ENCODE measurements at regions not wholly inside any gene's neighbourhood (a gene's known extent, or its start where the extent isn't known, plus 50 kb on each side); places are given as distances from the start of the nearest gene placed in this dataset.

- TF ChIP-seq, protein P1, sequence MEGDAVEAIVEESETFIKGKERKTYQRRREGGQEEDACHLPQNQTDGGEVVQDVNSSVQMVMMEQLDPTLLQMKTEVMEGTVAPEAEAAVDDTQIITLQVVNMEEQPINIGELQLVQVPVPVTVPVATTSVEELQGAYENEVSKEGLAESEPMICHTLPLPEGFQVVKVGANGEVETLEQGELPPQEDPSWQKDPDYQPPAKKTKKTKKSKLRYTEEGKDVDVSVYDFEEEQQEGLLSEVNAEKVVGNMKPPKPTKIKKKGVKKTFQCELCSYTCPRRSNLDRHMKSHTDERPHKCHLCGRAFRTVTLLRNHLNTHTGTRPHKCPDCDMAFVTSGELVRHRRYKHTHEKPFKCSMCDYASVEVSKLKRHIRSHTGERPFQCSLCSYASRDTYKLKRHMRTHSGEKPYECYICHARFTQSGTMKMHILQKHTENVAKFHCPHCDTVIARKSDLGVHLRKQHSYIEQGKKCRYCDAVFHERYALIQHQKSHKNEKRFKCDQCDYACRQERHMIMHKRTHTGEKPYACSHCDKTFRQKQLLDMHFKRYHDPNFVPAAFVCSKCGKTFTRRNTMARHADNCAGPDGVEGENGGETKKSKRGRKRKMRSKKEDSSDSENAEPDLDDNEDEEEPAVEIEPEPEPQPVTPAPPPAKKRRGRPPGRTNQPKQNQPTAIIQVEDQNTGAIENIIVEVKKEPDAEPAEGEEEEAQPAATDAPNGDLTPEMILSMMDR (IDR thresholded peaks at IDR 0.05) = peak in 1 of 2 donors; percentile 58
- H3K36me3 ChIP-seq = no peaks in the 10 kb centered on the region
- no peaks in the 10 kb centered on the region for H3K9me3 ChIP-seq
- no peak overlapping the region for H3K4me3 ChIP-seq
- peak overlapping the region; percentile 53 to 64 for H3K27ac ChIP-seq
- peaks cover 0 to 29% of the 10 kb centered on the region in 2 donors for H3K4me1 ChIP-seq
- no peaks in the 10 kb centered on the region for H3K27me3 ChIP-seq
- DNase-seq (ENCODE audit: low spot score) = no peak
Observed at GRCh38 chr2:203650860-203651613, 55.4 kb upstream of the CD28 start.

DNA sequence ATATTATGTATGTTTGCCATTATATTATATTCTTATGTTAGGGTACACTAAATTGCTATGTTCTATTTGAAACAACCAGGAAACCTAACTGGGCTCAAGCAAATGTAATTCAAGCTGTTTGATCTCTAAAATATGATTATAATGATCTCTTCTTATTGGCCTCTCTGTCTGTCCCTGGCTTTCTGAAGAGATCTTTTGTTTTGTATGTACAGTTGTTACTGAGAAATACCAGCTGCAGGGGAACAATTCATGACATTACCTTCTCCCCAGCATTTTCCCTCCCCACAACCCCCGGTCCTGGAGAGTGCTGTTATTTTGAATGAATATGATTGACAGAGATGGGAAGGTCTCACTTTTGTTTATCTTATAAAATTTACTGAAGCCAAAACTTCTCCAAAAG lies 54.8 kb upstream of the CD28 start:
- DNase-seq (ENCODE audit: low spot score) = no peak
- Histone ChIP-seq H3K36me3 (no peaks in the 10 kb centered on the region), H3K27me3 (no peaks in the 10 kb centered on the region), H3K4me3 (no peak overlapping the region), H3K4me1 (peaks cover 0 to 29% of the 10 kb centered on the region in 2 donors), H3K9me3 (no peaks in the 10 kb centered on the region), H3K27ac (peak overlapping the region in 1 of 2 donors; percentile 21)
- TF ChIP-seq, protein P1 (IDR thresholded peaks at IDR 0.05) = peak in 1 of 2 donors; percentile 8

DNA sequence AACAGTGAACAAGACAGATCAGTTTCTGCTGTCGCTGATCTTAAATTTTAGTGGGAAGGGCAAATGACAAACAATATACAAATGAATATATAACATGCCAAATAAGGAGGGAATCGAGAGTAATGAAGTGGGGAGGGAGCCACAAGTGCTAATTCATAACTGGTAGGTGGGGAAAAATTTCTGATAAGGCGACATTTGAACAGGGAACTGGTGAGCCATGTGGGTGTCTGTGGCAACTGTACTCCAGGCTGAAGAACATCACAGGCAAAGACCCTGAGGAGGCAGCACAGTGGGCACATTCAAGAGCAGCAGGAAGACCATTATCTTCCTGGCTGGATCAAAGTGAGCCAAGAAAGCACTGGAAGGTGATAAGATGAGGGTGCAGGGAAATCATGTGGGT lies 51.6 kb upstream of the CD28 start:
- H3K4me1 ChIP-seq = peaks cover 0 to 18% of the 10 kb centered on the region in 2 donors
- H3K36me3 ChIP-seq = no peaks in the 10 kb centered on the region
- TF ChIP-seq, protein P1 (IDR thresholded peaks at IDR 0.05) = no peak
- no peaks in the 10 kb centered on the region for H3K9me3 ChIP-seq
- H3K27ac ChIP-seq = no peak overlapping the region
- H3K4me3 ChIP-seq = no peak overlapping the region
- H3K27me3 ChIP-seq = no peaks in the 10 kb centered on the region
- DNase-seq (ENCODE audit: low spot score) = no peak

DNA sequence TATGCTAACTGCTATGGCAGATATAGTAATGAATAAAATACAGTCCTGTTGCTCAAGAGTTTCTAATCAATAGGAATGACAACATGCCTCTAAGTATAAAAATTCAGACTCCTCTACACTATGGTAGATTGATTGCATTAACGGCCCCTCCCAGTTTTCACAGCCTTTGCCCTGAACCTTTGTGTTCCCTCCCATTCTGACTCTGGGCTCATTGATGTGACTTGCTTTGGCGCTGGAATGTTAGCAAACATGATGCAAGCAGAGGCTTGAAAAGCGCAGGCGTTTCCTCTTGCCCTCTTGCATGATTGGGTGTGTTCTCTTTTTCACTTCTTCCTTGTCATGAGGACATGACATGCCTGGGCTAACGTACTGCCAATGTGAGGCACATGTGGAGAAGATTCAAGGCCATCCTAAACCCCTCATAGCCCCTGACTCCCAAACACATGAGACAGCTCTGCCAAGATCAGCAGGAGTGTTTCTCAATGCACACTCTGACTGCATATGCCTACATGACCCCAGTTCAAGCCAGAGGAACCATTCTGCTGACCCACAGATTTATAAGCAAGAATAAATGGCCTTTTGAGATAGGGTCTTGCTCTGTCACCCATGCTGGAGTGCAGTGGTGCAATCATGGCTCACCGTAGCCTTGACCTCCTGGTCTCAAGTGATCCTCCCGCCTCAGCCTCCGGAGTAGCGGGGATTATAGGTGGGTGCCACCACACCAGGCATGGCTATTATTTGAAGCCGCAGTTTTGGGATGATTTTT lies 49.7 kb upstream of the CD28 start:
- TF ChIP-seq, protein P1 (IDR thresholded peaks at IDR 0.05) = no peak
- no peak overlapping the region for H3K4me3 ChIP-seq
- no peaks in the 10 kb centered on the region for H3K9me3 ChIP-seq
- DNase-seq (ENCODE audit: low spot score) = peak; percentile 86
- no peaks in the 10 kb centered on the region for H3K4me1 ChIP-seq
- peak overlapping the region in 1 of 2 donors; percentile 40 for H3K27ac ChIP-seq
- no peaks in the 10 kb centered on the region for H3K36me3 ChIP-seq
- H3K27me3 ChIP-seq = no peaks in the 10 kb centered on the region

All from right atrium auricular region (tissue), 2 donors.